ENCODE measurements at regions not wholly inside any gene's neighbourhood (a gene's known extent, or its start where the extent isn't known, plus 50 kb on each side); places are given as distances from the start of the nearest gene placed in this dataset.
"Not testable (repeated sequence)": the region's sequence is repeated elsewhere in the genome, so short reads cannot be mapped to it uniquely, and the experiment has no call there.

- Histone ChIP-seq H3K9ac (ENCODE audit: insufficient read length) (no peak overlapping the region), H3K4me3 (no peak overlapping the region), H3K27ac (no peak overlapping the region), H3K9me3 (ENCODE audit: low read depth, low read length) (no peaks in the 10 kb centered on the region), H3K36me3 (ENCODE audit: insufficient read depth, low read length) (no peaks in the 10 kb centered on the region)
- DNase-seq (ENCODE audit: low read depth, low spot score): no peak
- TF ChIP-seq POLR2AphosphoS5 (IDR thresholded peaks at IDR 0.05; ENCODE audit: borderline replicate concordance, low read depth, low read length) (no peak), EZH2 (IDR thresholded peaks at IDR 0.05) (no peak), FOXP2 (optimal IDR thresholded peaks at IDR 0.05; ENCODE audit: control extremely low read depth, extremely low read length, insufficient read depth) (no peak)
These were observed 1355.0 kb downstream of the OLFM4 start for GRCh38 chr13:54383604-54384003.

GRCh38 chr13:54387625-54388024, 1359.0 kb downstream of the OLFM4 start:
- no peak for DNase-seq (ENCODE audit: low read depth, low spot score)
- Histone ChIP-seq H3K9ac (ENCODE audit: insufficient read length) (no peak overlapping the region), H3K36me3 (ENCODE audit: insufficient read depth, low read length) (no peaks in the 10 kb centered on the region), H3K27ac (no peak overlapping the region), H3K4me3 (no peak overlapping the region), H3K9me3 (ENCODE audit: low read depth, low read length) (no peaks in the 10 kb centered on the region; the same call in 1 of the 2 replicates)
- TF ChIP-seq EZH2 (IDR thresholded peaks at IDR 0.05): no peak
- no peak for TF ChIP-seq POLR2AphosphoS5 (IDR thresholded peaks at IDR 0.05; ENCODE audit: borderline replicate concordance, low read depth, low read length)
- TF ChIP-seq FOXP2 (optimal IDR thresholded peaks at IDR 0.05; ENCODE audit: control extremely low read depth, extremely low read length, insufficient read depth): no peak

GRCh38 chr13:54390841-54391240, 1362.2 kb downstream of the OLFM4 start:
- TF ChIP-seq FOXP2 (optimal IDR thresholded peaks at IDR 0.05; ENCODE audit: control extremely low read depth, extremely low read length, insufficient read depth): no peak
- no peak for TF ChIP-seq EZH2 (IDR thresholded peaks at IDR 0.05)
- TF ChIP-seq POLR2AphosphoS5 (IDR thresholded peaks at IDR 0.05; ENCODE audit: borderline replicate concordance, low read depth, low read length): no peak
- Histone ChIP-seq H3K9me3 (ENCODE audit: low read depth, low read length) (no peaks in the 10 kb centered on the region; the same call in 1 of the 2 replicates), H3K4me3 (no peak overlapping the region), H3K36me3 (ENCODE audit: insufficient read depth, low read length) (no peaks in the 10 kb centered on the region), H3K9ac (ENCODE audit: insufficient read length) (no peak overlapping the region), H3K27ac (no peak overlapping the region)
- DNase-seq (ENCODE audit: low read depth, low spot score): no peak

- no peaks in the 10 kb centered on the region for H3K9me3 ChIP-seq (ENCODE audit: low read depth, low read length)
- TF ChIP-seq FOXP2 (optimal IDR thresholded peaks at IDR 0.05; ENCODE audit: control extremely low read depth, extremely low read length, insufficient read depth) (no peak), EZH2 (IDR thresholded peaks at IDR 0.05) (no peak), POLR2AphosphoS5 (IDR thresholded peaks at IDR 0.05; ENCODE audit: borderline replicate concordance, low read depth, low read length) (no peak)
- no peak overlapping the region for H3K4me3 ChIP-seq
- no peak overlapping the region for H3K9ac ChIP-seq (ENCODE audit: insufficient read length)
- DNase-seq (ENCODE audit: low read depth, low spot score): no peak
- no peaks in the 10 kb centered on the region for H3K36me3 ChIP-seq (ENCODE audit: insufficient read depth, low read length)
- H3K27ac ChIP-seq: no peak overlapping the region
These were observed 1365.6 kb downstream of the OLFM4 start for GRCh38 chr13:54394085-54394700.

GRCh38 chr13:54394908-54395307, 1366.3 kb downstream of the OLFM4 start:
- no peak overlapping the region for H3K4me3 ChIP-seq
- DNase-seq (ENCODE audit: low read depth, low spot score): no peak
- H3K9ac ChIP-seq (ENCODE audit: insufficient read length): no peak overlapping the region
- no peak overlapping the region for H3K27ac ChIP-seq
- H3K36me3 ChIP-seq (ENCODE audit: insufficient read depth, low read length): no peaks in the 10 kb centered on the region
- no peaks in the 10 kb centered on the region for H3K9me3 ChIP-seq (ENCODE audit: low read depth, low read length)
- TF ChIP-seq FOXP2 (optimal IDR thresholded peaks at IDR 0.05; ENCODE audit: control extremely low read depth, extremely low read length, insufficient read depth): no peak
- TF ChIP-seq POLR2AphosphoS5 (IDR thresholded peaks at IDR 0.05; ENCODE audit: borderline replicate concordance, low read depth, low read length): no peak
- TF ChIP-seq EZH2 (IDR thresholded peaks at IDR 0.05): no peak

GRCh38 chr13:54402495-54402894, 1373.9 kb downstream of the OLFM4 start:
- Histone ChIP-seq H3K9me3 (ENCODE audit: low read depth, low read length) (no peaks in the 10 kb centered on the region), H3K4me3 (no peak overlapping the region), H3K36me3 (ENCODE audit: insufficient read depth, low read length) (no peaks in the 10 kb centered on the region), H3K9ac (ENCODE audit: insufficient read length) (no peak overlapping the region), H3K27ac (no peak overlapping the region)
- TF ChIP-seq POLR2AphosphoS5 (IDR thresholded peaks at IDR 0.05; ENCODE audit: borderline replicate concordance, low read depth, low read length) (no peak), EZH2 (IDR thresholded peaks at IDR 0.05) (no peak), FOXP2 (optimal IDR thresholded peaks at IDR 0.05; ENCODE audit: control extremely low read depth, extremely low read length, insufficient read depth) (no peak)
- DNase-seq (ENCODE audit: low read depth, low spot score): no peak

- TF ChIP-seq EZH2 (IDR thresholded peaks at IDR 0.05) (no peak), POLR2AphosphoS5 (IDR thresholded peaks at IDR 0.05; ENCODE audit: borderline replicate concordance, low read depth, low read length) (no peak), FOXP2 (optimal IDR thresholded peaks at IDR 0.05; ENCODE audit: control extremely low read depth, extremely low read length, insufficient read depth) (no peak)
- DNase-seq (ENCODE audit: low read depth, low spot score): no peak
- no peak overlapping the region for H3K4me3 ChIP-seq
- no peak overlapping the region for H3K27ac ChIP-seq
- H3K9ac ChIP-seq (ENCODE audit: insufficient read length): no peak overlapping the region
- H3K36me3 ChIP-seq (ENCODE audit: insufficient read depth, low read length): no peaks in the 10 kb centered on the region
- no peaks in the 10 kb centered on the region for H3K9me3 ChIP-seq (ENCODE audit: low read depth, low read length)
These were observed 1387.2 kb downstream of the OLFM4 start for GRCh38 chr13:54415753-54416366.

- not testable (repeated sequence) for H3K36me3 ChIP-seq (ENCODE audit: insufficient read depth, low read length); H3K9ac ChIP-seq (ENCODE audit: insufficient read length); H3K27ac ChIP-seq; DNase-seq (ENCODE audit: low read depth, low spot score); H3K9me3 ChIP-seq (ENCODE audit: low read depth, low read length); H3K4me3 ChIP-seq
These were observed 1394.3 kb downstream of the OLFM4 start for GRCh38 chr13:54422946-54423345.

- TF ChIP-seq EZH2 (IDR thresholded peaks at IDR 0.05) (no peak), POLR2AphosphoS5 (IDR thresholded peaks at IDR 0.05; ENCODE audit: borderline replicate concordance, low read depth, low read length) (no peak), FOXP2 (optimal IDR thresholded peaks at IDR 0.05; ENCODE audit: control extremely low read depth, extremely low read length, insufficient read depth) (no peak)
- Histone ChIP-seq H3K36me3 (ENCODE audit: insufficient read depth, low read length) (no peaks in the 10 kb centered on the region), H3K9ac (ENCODE audit: insufficient read length) (no peak overlapping the region), H3K9me3 (ENCODE audit: low read depth, low read length) (no peaks in the 10 kb centered on the region), H3K4me3 (no peak overlapping the region), H3K27ac (no peak overlapping the region)
- DNase-seq (ENCODE audit: low read depth, low spot score): no peak
These were observed 1395.7 kb downstream of the OLFM4 start for GRCh38 chr13:54424344-54424743.
